LNCaP clone FGC (cell line): ENCODE measurements at regions not wholly inside any gene's neighbourhood (a gene's known extent, or its start where the extent isn't known, plus 50 kb on each side); places are given as distances from the start of the nearest gene placed in this dataset.
A peak's percentile ranks its signal among the peaks of the same experiment; 100 is the strongest.

Experiments used
- DNase-seq: peaks from one replicate; pipeline ENCODE4 v3.0.0-alpha.2; 2011; ENCODE audit warnings: low read depth
- H3K4me3 ChIP-seq: 2 replicates; pipeline ENCODE4 v1.5.1; 2011; ENCODE audit warnings: mild to moderate bottlenecking, low read depth, low read length, control low read depth
- CTCF ChIP-seq: IDR thresholded peaks from 2 replicates; pipeline ENCODE4 v1.5.1; 2012; ENCODE audit warnings: mild to moderate bottlenecking; ENCODE audit not compliant: control insufficient read depth, insufficient read depth; ENCODE audit errors: extremely low read depth

- no peak overlapping the region for H3K4me3 ChIP-seq
- no peak for DNase-seq
- TF ChIP-seq CTCF = no peak
Observed at GRCh38 chr6:55960344-55960743, 85.0 kb upstream of the BMP5 start.

GRCh38 chr6:55958790-55959189 is 83.4 kb upstream of the BMP5 start:
- H3K4me3 ChIP-seq = no peak overlapping the region
- no peak for TF ChIP-seq CTCF
- no peak for DNase-seq

GRCh38 chr6:55957961-55958422 is 82.6 kb upstream of the BMP5 start:
- H3K4me3 ChIP-seq = no peak overlapping the region
- no peak for DNase-seq
- no peak for TF ChIP-seq CTCF

GRCh38 chr6:55955684-55956083 is 80.3 kb upstream of the BMP5 start:
- TF ChIP-seq CTCF = no peak
- no peak for DNase-seq

GRCh38 chr6:55954436-55954835 is 79.0 kb upstream of the BMP5 start:
- DNase-seq = no peak
- no peak for TF ChIP-seq CTCF
- H3K4me3 ChIP-seq = no peak overlapping the region

More at GRCh38 chr6:55955684-55956083, 80.3 kb upstream of the BMP5 start:
- no peak overlapping the region for H3K4me3 ChIP-seq

- peak; percentile 37 for DNase-seq
- peak; percentile 56 for TF ChIP-seq CTCF
- no peak overlapping the region for H3K4me3 ChIP-seq
Observed at GRCh38 chr6:55953335-55953734, 77.9 kb upstream of the BMP5 start.

GRCh38 chr6:55950071-55950814 is 74.9 kb upstream of the BMP5 start:
- DNase-seq = no peak
- no peak for TF ChIP-seq CTCF
- no peak overlapping the region for H3K4me3 ChIP-seq
